GM23338 (cell line): ENCODE measurements at regions not wholly inside any gene's neighbourhood (a gene's known extent, or its start where the extent isn't known, plus 50 kb on each side); places are given as distances from the start of the nearest gene placed in this dataset.

Source experiments
- ATAC-seq: fragments of 200-7000 bp; cut with Tn5 transposase; 3 replicates; pipeline ENCODE4 v1.9.1; 2020
- DNase-seq: peaks from one replicate; pipeline ENCODE4 v3.0.0-alpha.2; 2015; ENCODE audit warnings: low spot score
- H2AFZ ChIP-seq: fragments of 200-600 bp; sonication (generic); 2 replicates; pipeline ENCODE4 v1.8.0; 2016; ENCODE audit warnings: antibody characterized with exemption, mild to moderate bottlenecking, moderate library complexity
- H3F3A ChIP-seq: fragments of 200-600 bp; sonication (generic); replicated peaks from 2 replicates; pipeline ENCODE4 v1.8.0; 2017; ENCODE audit warnings: antibody characterized with exemption, mixed run types, low read depth
- H3K27ac ChIP-seq: fragments of 200-600 bp; sonication (generic); 2 replicates; pipeline ENCODE4 v1.6.1; 2016; ENCODE audit warnings: low read depth
- H3K27me3 ChIP-seq: fragments of 200-600 bp; sonication (generic); 2 replicates; pipeline ENCODE4 v1.8.0; 2016; ENCODE audit warnings: mild to moderate bottlenecking, mixed run types, moderate library complexity; ENCODE audit not compliant: insufficient read depth
- H3K36me3 ChIP-seq: fragments of 200-600 bp; sonication (generic); 2 replicates; pipeline ENCODE4 v1.8.0; 2016; ENCODE audit warnings: mild to moderate bottlenecking; ENCODE audit not compliant: insufficient read depth
- H3K4me1 ChIP-seq: fragments of 200-600 bp; sonication (generic); 2 replicates; pipeline ENCODE4 v1.8.0; 2016; ENCODE audit warnings: mild to moderate bottlenecking, moderate library complexity; ENCODE audit not compliant: insufficient read depth
- H3K4me2 ChIP-seq: fragments of 200-600 bp; sonication (generic); 2 replicates; pipeline ENCODE4 v1.7.1; 2017; ENCODE audit warnings: mixed run types
- H3K4me3 ChIP-seq: fragments of 200-600 bp; sonication (generic); 2 replicates; pipeline ENCODE4 v1.6.1; 2016; ENCODE audit warnings: mixed run types
- H3K79me2 ChIP-seq: fragments of 200-600 bp; sonication (generic); replicated peaks from 2 replicates; pipeline ENCODE4 v1.8.0; 2017; ENCODE audit warnings: mild to moderate bottlenecking; ENCODE audit not compliant: insufficient read depth
- H3K9me2 ChIP-seq: fragments of 200-600 bp; sonication (generic); 2 replicates; pipeline ENCODE4 v1.8.0; 2017; ENCODE audit not compliant: insufficient read depth
- H4K20me1 ChIP-seq: fragments of 200-600 bp; sonication (generic); replicated peaks from 2 replicates; pipeline ENCODE4 v1.8.0; 2017; ENCODE audit warnings: mild to moderate bottlenecking; ENCODE audit not compliant: insufficient read depth
- H3K27ac Mint-ChIP-seq: 2 replicates; pipeline ENCODE4 v1.8.0; 2020; ENCODE audit warnings: inconsistent platforms, mild to moderate bottlenecking, moderate library complexity, mixed read lengths
- H3K27me3 Mint-ChIP-seq: 3 replicates; pipeline ENCODE4 v1.8.0; 2022; ENCODE audit warnings: low read depth, mild to moderate bottlenecking, moderate library complexity, mixed read lengths, inconsistent platforms; ENCODE audit not compliant: insufficient read depth, poor library complexity
- H3K36me3 Mint-ChIP-seq: 3 replicates; pipeline ENCODE4 v1.8.0; 2021; ENCODE audit warnings: low read depth, mild to moderate bottlenecking, inconsistent platforms, moderate library complexity, mixed read lengths
- H3K4me1 Mint-ChIP-seq: 3 replicates; pipeline ENCODE4 v1.8.0; 2020; ENCODE audit warnings: mild to moderate bottlenecking, inconsistent platforms, mixed read lengths
- H3K4me3 Mint-ChIP-seq: 3 replicates; pipeline ENCODE4 v1.8.0; 2021; ENCODE audit warnings: moderate library complexity, mild to moderate bottlenecking, inconsistent platforms, mixed read lengths
- H3K9me3 Mint-ChIP-seq: 3 replicates; pipeline ENCODE4 v1.8.0; 2020; ENCODE audit warnings: moderate library complexity, mild to moderate bottlenecking, inconsistent platforms, mixed read lengths
- CREB1 ChIP-seq: fragments of 250-450 bp; sonication (Bioruptor Pico); IDR thresholded peaks from 2 replicates; pipeline ENCODE4 v1.5.0; 2020; ENCODE audit warnings: low read depth, mild to moderate bottlenecking, moderate library complexity
- EZH2 ChIP-seq: fragments of 200-600 bp; sonication (generic); IDR thresholded peaks from one replicate; pipeline ENCODE4 v1.8.0; 2017; ENCODE audit warnings: antibody characterized with exemption, mild to moderate bottlenecking, low read depth; ENCODE audit not compliant: unreplicated experiment
- EZH2phosphoT487 ChIP-seq: fragments of 200-600 bp; sonication (generic); IDR thresholded peaks from one replicate; pipeline ENCODE4 v1.8.1; 2018; ENCODE audit warnings: antibody characterized with exemption; ENCODE audit not compliant: unreplicated experiment
- JUNB ChIP-seq: IDR thresholded peaks from one replicate; pipeline ENCODE4 v1.6.1; 2016; ENCODE audit warnings: antibody characterized with exemption; ENCODE audit not compliant: unreplicated experiment
- POLR2AphosphoS5 ChIP-seq: IDR thresholded peaks from 2 replicates; pipeline ENCODE4 v1.6.1; 2016; ENCODE audit warnings: antibody characterized with exemption, low read depth
- ZNF331 ChIP-seq: fragments of 250-450 bp; sonication (Bioruptor Pico); IDR thresholded peaks from 2 replicates; pipeline ENCODE4 v1.5.0; 2020; ENCODE audit warnings: low read depth, mild to moderate bottlenecking, moderate library complexity
- TF ChIP-seq, protein P1 (sequence below): fragments of 250-450 bp; sonication (Bioruptor Pico); IDR thresholded peaks from 2 replicates; pipeline ENCODE4 v1.5.0; 2020; ENCODE audit warnings: mild to moderate bottlenecking, moderate library complexity
- TF ChIP-seq, protein P2 (sequence below): IDR thresholded peaks from one replicate; pipeline ENCODE4 v1.6.1; 2018; ENCODE audit warnings: antibody characterized with exemption; ENCODE audit not compliant: unreplicated experiment
- TF ChIP-seq, protein P3 (sequence below), 2 experiments: fragments of 200-600 bp in 1 of 2; sonication (generic) in 1 of 2; conservative IDR thresholded peaks; 2 replicates each; pipeline versions ENCODE4 v1.5.1 to v1.6.1; 2016 to 2017; ENCODE audit warnings: antibody characterized with exemption in 2 of 2, low read depth in 2 of 2, mild to moderate bottlenecking in 2 of 2, moderate library complexity in 1 of 2

DNA sequence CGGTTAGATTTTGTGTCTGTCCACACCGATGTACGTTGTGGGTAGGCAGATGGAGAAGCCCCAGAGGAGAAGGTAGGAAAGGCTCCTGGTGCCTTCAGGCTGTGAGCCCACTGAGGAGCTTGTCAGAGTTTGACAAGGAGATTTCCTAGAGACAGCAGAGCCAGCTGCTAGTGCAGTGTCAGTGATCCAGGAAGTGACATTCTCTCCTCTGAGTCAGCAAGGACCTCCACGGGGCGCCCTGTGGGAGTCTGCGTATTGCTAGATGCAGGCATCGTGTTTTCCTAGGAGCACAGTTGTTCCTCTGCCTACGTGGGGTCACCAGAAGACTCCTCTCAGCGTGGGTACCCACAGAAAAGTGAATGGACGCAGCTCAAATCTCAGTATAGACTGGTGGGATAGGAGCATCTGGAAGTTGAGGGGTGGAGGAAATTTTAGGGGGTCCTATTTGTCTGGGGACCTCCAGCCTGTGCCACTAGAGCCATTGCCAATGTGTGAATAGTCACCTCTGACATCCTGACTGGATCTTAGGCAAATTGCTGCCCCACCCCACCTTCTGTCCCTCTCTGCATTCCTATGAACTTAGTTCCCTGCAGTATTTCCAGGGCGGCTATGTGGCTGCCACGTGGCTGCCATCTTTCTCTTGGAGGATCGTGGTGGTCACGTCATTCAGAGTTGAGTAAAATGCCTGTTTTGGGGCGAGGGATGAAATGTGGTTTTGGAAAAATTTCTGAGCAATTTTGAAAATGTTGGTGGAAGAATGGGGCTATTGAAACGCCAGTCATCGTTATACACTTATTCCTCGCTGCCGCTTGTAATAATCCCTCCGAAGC, 84.8 kb upstream of the KLHL25 start:
- Histone ChIP-seq H2AFZ (no peak overlapping the region), H3K4me3 (no peak overlapping the region), H3K4me2 (no peak overlapping the region), H3K4me1 (no peaks in the 10 kb centered on the region), H3K27ac (no peak overlapping the region), H3K36me3 (no peaks in the 10 kb centered on the region), H3K27me3 (no peaks in the 10 kb centered on the region), H3K9me2 (no peaks in the 10 kb centered on the region), H3F3A (no peaks in the 10 kb centered on the region), H3K79me2 (no peaks in the 10 kb centered on the region), H4K20me1 (no peaks in the 10 kb centered on the region; the same call in 1 of the 2 replicates)
- DNase-seq (no peak), ATAC-seq (no peak)
- TF ChIP-seq EZH2phosphoT487 = no peak
- TF ChIP-seq ZNF331 (CRISPR knock-in tag) = no peak
- TF ChIP-seq, protein P1, sequence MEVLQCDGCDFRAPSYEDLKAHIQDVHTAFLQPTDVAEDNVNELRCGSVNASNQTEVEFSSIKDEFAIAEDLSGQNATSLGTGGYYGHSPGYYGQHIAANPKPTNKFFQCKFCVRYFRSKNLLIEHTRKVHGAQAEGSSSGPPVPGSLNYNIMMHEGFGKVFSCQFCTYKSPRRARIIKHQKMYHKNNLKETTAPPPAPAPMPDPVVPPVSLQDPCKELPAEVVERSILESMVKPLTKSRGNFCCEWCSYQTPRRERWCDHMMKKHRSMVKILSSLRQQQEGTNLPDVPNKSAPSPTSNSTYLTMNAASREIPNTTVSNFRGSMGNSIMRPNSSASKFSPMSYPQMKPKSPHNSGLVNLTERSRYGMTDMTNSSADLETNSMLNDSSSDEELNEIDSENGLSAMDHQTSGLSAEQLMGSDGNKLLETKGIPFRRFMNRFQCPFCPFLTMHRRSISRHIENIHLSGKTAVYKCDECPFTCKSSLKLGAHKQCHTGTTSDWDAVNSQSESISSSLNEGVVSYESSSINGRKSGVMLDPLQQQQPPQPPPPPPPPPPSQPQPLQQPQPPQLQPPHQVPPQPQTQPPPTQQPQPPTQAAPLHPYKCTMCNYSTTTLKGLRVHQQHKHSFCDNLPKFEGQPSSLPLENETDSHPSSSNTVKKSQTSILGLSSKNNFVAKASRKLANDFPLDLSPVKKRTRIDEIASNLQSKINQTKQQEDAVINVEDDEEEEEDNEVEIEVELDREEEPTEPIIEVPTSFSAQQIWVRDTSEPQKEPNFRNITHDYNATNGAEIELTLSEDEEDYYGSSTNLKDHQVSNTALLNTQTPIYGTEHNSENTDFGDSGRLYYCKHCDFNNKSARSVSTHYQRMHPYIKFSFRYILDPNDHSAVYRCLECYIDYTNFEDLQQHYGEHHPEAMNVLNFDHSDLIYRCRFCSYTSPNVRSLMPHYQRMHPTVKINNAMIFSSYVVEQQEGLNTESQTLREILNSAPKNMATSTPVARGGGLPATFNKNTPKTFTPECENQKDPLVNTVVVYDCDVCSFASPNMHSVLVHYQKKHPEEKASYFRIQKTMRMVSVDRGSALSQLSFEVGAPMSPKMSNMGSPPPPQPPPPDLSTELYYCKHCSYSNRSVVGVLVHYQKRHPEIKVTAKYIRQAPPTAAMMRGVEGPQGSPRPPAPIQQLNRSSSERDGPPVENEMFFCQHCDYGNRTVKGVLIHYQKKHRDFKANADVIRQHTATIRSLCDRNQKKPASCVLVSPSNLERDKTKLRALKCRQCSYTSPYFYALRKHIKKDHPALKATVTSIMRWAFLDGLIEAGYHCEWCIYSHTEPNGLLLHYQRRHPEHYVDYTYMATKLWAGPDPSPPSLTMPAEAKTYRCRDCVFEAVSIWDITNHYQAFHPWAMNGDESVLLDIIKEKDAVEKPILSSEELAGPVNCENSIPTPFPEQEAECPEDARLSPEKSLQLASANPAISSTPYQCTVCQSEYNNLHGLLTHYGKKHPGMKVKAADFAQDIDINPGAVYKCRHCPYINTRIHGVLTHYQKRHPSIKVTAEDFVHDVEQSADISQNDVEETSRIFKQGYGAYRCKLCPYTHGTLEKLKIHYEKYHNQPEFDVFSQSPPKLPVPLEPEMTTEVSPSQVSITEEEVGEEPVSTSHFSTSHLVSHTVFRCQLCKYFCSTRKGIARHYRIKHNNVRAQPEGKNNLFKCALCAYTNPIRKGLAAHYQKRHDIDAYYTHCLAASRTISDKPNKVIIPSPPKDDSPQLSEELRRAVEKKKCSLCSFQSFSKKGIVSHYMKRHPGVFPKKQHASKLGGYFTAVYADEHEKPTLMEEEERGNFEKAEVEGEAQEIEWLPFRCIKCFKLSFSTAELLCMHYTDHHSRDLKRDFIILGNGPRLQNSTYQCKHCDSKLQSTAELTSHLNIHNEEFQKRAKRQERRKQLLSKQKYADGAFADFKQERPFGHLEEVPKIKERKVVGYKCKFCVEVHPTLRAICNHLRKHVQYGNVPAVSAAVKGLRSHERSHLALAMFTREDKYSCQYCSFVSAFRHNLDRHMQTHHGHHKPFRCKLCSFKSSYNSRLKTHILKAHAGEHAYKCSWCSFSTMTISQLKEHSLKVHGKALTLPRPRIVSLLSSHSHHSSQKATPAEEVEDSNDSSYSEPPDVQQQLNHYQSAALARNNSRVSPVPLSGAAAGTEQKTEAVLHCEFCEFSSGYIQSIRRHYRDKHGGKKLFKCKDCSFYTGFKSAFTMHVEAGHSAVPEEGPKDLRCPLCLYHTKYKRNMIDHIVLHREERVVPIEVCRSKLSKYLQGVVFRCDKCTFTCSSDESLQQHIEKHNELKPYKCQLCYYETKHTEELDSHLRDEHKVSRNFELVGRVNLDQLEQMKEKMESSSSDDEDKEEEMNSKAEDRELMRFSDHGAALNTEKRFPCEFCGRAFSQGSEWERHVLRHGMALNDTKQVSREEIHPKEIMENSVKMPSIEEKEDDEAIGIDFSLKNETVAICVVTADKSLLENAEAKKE (CRISPR knock-in tag) = no peak
- TF ChIP-seq EZH2 = no peak
- TF ChIP-seq, protein P2, sequence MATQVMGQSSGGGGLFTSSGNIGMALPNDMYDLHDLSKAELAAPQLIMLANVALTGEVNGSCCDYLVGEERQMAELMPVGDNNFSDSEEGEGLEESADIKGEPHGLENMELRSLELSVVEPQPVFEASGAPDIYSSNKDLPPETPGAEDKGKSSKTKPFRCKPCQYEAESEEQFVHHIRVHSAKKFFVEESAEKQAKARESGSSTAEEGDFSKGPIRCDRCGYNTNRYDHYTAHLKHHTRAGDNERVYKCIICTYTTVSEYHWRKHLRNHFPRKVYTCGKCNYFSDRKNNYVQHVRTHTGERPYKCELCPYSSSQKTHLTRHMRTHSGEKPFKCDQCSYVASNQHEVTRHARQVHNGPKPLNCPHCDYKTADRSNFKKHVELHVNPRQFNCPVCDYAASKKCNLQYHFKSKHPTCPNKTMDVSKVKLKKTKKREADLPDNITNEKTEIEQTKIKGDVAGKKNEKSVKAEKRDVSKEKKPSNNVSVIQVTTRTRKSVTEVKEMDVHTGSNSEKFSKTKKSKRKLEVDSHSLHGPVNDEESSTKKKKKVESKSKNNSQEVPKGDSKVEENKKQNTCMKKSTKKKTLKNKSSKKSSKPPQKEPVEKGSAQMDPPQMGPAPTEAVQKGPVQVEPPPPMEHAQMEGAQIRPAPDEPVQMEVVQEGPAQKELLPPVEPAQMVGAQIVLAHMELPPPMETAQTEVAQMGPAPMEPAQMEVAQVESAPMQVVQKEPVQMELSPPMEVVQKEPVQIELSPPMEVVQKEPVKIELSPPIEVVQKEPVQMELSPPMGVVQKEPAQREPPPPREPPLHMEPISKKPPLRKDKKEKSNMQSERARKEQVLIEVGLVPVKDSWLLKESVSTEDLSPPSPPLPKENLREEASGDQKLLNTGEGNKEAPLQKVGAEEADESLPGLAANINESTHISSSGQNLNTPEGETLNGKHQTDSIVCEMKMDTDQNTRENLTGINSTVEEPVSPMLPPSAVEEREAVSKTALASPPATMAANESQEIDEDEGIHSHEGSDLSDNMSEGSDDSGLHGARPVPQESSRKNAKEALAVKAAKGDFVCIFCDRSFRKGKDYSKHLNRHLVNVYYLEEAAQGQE = no peak
- no peak for TF ChIP-seq JUNB
- TF ChIP-seq CREB1 = no peak
- TF ChIP-seq POLR2AphosphoS5 = no peak
- TF ChIP-seq, protein P3, sequence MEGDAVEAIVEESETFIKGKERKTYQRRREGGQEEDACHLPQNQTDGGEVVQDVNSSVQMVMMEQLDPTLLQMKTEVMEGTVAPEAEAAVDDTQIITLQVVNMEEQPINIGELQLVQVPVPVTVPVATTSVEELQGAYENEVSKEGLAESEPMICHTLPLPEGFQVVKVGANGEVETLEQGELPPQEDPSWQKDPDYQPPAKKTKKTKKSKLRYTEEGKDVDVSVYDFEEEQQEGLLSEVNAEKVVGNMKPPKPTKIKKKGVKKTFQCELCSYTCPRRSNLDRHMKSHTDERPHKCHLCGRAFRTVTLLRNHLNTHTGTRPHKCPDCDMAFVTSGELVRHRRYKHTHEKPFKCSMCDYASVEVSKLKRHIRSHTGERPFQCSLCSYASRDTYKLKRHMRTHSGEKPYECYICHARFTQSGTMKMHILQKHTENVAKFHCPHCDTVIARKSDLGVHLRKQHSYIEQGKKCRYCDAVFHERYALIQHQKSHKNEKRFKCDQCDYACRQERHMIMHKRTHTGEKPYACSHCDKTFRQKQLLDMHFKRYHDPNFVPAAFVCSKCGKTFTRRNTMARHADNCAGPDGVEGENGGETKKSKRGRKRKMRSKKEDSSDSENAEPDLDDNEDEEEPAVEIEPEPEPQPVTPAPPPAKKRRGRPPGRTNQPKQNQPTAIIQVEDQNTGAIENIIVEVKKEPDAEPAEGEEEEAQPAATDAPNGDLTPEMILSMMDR (conservative IDR thresholded peaks at IDR 0.05; ENCODE audit: low read depth in 2 of 2) = no peak
- Mint-ChIP-seq H3K27ac (no peak overlapping the region), H3K9me3 (peaks cover 6% of the 10 kb centered on the region; the same call in 2 of the 3 replicates), H3K36me3 (peaks cover 4% of the 10 kb centered on the region; the same call in 1 of the 3 replicates), H3K4me1 (peaks cover 3% of the 10 kb centered on the region; the same call in 1 of the 3 replicates), H3K27me3 (peaks cover 3% of the 10 kb centered on the region), H3K4me3 (no peak overlapping the region)
